A549 (cell line): ENCODE measurements at regions not wholly inside any gene's neighbourhood (a gene's known extent, or its start where the extent isn't known, plus 50 kb on each side); places are given as distances from the start of the nearest gene placed in this dataset.

Source experiments
- ATAC-seq, 2 experiments: fragments of 200-7000 bp in 1 of 2; fragments of >200 bp in 1 of 2; cut with Nextera tagmentation in 1 of 2; cut with Tn5 transposase in 1 of 2; 3 replicates each; pipeline versions ENCODE4 v1.8.0 to v1.9.1; 2018 to 2020; ENCODE audit warnings: mild to moderate bottlenecking in 1 of 2, moderate library complexity in 1 of 2
- CTCF ChIA-PET: fragments of 300-600 bp; sonication (Branson Sonifier 250); formaldehyde crosslinking; extraction: SDS; loops from one replicate; lab custom pipeline; 2021; ENCODE audit warnings: antibody characterized with exemption, inconsistent platforms; lab: Yijun Ruan, JAX
- POLR2A ChIA-PET: fragments of 350-600 bp; formaldehyde crosslinking; extraction: SDS; loops from one replicate; lab custom pipeline; 2021; ENCODE audit warnings: antibody characterized with exemption, inconsistent platforms; lab: Yijun Ruan, JAX
- DNase-seq, 2 experiments: peaks; one replicate each; pipeline versions ENCODE4 v3.0.0 to v3.0.0-alpha.2; 2011 to 2016; ENCODE audit warnings: low read depth in 1 of 2, low spot score in 1 of 2
- FAIRE-seq: peaks from 2 replicates; lab custom pipeline; 2011; peaks lifted over from hg19 to GRCh38; lab: Jason Lieb, UNC
- H3K27ac ChIP-seq, 2 experiments: fragments of >200 bp; sonication (Bioruptor Twin); formaldehyde crosslinking; 3 replicates each; pipeline ENCODE4 v1.5.1; 2016 to 2017
- H3K4me1 ChIP-seq: fragments of >200 bp; sonication (Bioruptor Twin); formaldehyde crosslinking; 3 replicates; pipeline ENCODE4 v1.6.1; 2016
- H3K4me2 ChIP-seq: fragments of >200 bp; sonication (Bioruptor Twin); formaldehyde crosslinking; 3 replicates; pipeline ENCODE4 v1.6.1; 2016
- H3K4me3 ChIP-seq: fragments of >200 bp; sonication (Bioruptor Twin); formaldehyde crosslinking; 3 replicates; pipeline ENCODE4 v1.5.1; 2016
- H3K9me3 ChIP-seq: fragments of >200 bp; sonication (Bioruptor Twin); formaldehyde crosslinking; 3 replicates; pipeline ENCODE4 v1.6.1; 2016
- BHLHE40 ChIP-seq: IDR thresholded peaks from 2 replicates; pipeline ENCODE4 v1.6.1; 2012; ENCODE audit warnings: low read depth, low read length, inconsistent platforms
- CBX2 ChIP-seq: fragments of 200-600 bp; sonication (generic); IDR thresholded peaks from 2 replicates; pipeline ENCODE4 v1.6.1; 2016; ENCODE audit warnings: low read depth, mild to moderate bottlenecking, borderline replicate concordance
- CHD2 ChIP-seq: fragments of 150-350 bp; IDR thresholded peaks from 2 replicates; pipeline ENCODE4 v1.6.1; 2014; ENCODE audit warnings: low read length; ENCODE audit not compliant: partially characterized antibody
- EP300 ChIP-seq, 2 experiments: fragments of >200 bp; sonication (Bioruptor Twin); formaldehyde crosslinking; IDR thresholded peaks; 2 replicates in 1 of 2; 3 replicates in 1 of 2; pipeline ENCODE4 v1.6.1; 2016 to 2017
- ESRRA ChIP-seq: fragments of 150-350 bp; IDR thresholded peaks from 2 replicates; pipeline ENCODE4 v1.6.1; 2014; ENCODE audit warnings: mild to moderate bottlenecking, low read length, borderline replicate concordance
- FOSB ChIP-seq: fragments of 250-450 bp; sonication (Bioruptor Pico); IDR thresholded peaks from 2 replicates; pipeline ENCODE4 v1.5.0; 2020; ENCODE audit warnings: mild to moderate bottlenecking, moderate library complexity
- JUN ChIP-seq, 2 experiments: fragments of >200 bp; sonication (Bioruptor Twin); formaldehyde crosslinking; IDR thresholded peaks; 2 replicates in 1 of 2; 3 replicates in 1 of 2; pipeline ENCODE4 v1.6.1; 2016 to 2017
- NR3C1 ChIP-seq: fragments of >200 bp; sonication (Bioruptor Twin); formaldehyde crosslinking; IDR thresholded peaks from 3 replicates; pipeline ENCODE4 v1.6.1; 2017
- POLR2AphosphoS2 ChIP-seq: conservative IDR thresholded peaks from 2 replicates; pipeline ENCODE4 v1.6.1; 2012; ENCODE audit warnings: low read length, improper control_type of control experiment, inconsistent platforms
- RARB ChIP-seq: fragments of 250-450 bp; sonication (Bioruptor Pico); IDR thresholded peaks from 2 replicates; pipeline ENCODE4 v1.8.0; 2021; ENCODE audit warnings: mild to moderate bottlenecking, moderate library complexity
- RFX5 ChIP-seq: fragments of 450-650 bp; IDR thresholded peaks from 2 replicates; pipeline ENCODE4 v1.7.1; 2014; ENCODE audit warnings: antibody characterized with exemption, mild to moderate bottlenecking, moderate library complexity
- RNF2 ChIP-seq: fragments of 200-600 bp; sonication (generic); IDR thresholded peaks from 2 replicates; pipeline ENCODE4 v1.6.1; 2016; ENCODE audit warnings: low read depth, mild to moderate bottlenecking, antibody characterized with exemption, moderate library complexity, borderline replicate concordance
- ZFP36 ChIP-seq: fragments of 450-650 bp; IDR thresholded peaks from 2 replicates; pipeline ENCODE4 v1.6.1; 2014; ENCODE audit warnings: borderline replicate concordance; ENCODE audit not compliant: partially characterized antibody
- TF ChIP-seq, protein P1 (sequence below): fragments of 200-600 bp; sonication (generic); IDR thresholded peaks from 2 replicates; pipeline ENCODE4 v1.6.1; 2016; ENCODE audit warnings: antibody characterized with exemption, mild to moderate bottlenecking, moderate library complexity
- TF ChIP-seq, protein P2 (sequence below): IDR thresholded peaks from 2 replicates; pipeline ENCODE4 v1.6.1; 2012
- TF ChIP-seq, protein P3 (sequence below): fragments of 450-650 bp; IDR thresholded peaks from 2 replicates; pipeline ENCODE4 v1.6.1; 2014; ENCODE audit warnings: antibody characterized with exemption
- TF ChIP-seq, protein P4 (sequence below): fragments of 150-350 bp; IDR thresholded peaks from 2 replicates; pipeline ENCODE4 v1.6.1; 2014; ENCODE audit warnings: low read depth, mild to moderate bottlenecking, low read length
- TF ChIP-seq, protein P5 (sequence below): fragments of 250-450 bp; sonication (Bioruptor Pico); IDR thresholded peaks from 2 replicates; pipeline ENCODE4 v1.5.0; 2021; ENCODE audit warnings: mild to moderate bottlenecking, moderate library complexity, borderline replicate concordance
- TF ChIP-seq, protein P6 (sequence below): fragments of >200 bp; sonication (Bioruptor Twin); formaldehyde crosslinking; IDR thresholded peaks from 3 replicates; pipeline ENCODE4 v1.5.1; 2016

DNA sequence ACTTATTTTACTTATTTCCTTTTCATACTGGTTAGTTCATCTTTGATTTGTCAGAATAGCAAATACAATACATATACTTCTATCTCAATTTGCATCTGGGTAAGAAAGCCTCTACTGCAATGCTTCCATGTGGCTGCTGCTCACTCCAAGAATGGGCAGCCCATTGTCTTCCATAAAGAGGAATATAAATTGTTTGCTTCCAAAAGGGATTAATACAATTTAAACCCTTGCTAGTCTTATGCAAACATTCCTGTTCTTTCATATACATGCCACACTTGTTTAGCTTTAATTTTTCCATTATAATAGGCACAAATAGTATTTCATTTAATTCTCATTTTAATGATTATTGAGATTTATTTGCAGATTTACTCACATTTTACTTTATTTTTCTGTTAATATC lies 555.4 kb upstream of the POM121L12 start:
- no peak overlapping the region for H3K4me2 ChIP-seq
- no peak overlapping the region for H3K4me3 ChIP-seq
- CTCF ChIA-PET, result no interaction called here
- no peak overlapping the region for H3K27ac ChIP-seq
- H3K4me1 ChIP-seq, result no peaks in the 10 kb centered on the region
- FAIRE-seq (no peak), ATAC-seq (no peak), DNase-seq (no peak)
- POLR2A ChIA-PET, result no interaction called here
- no peaks in the 10 kb centered on the region for H3K9me3 ChIP-seq
- TF ChIP-seq RNF2 (no peak), RFX5 (no peak), POLR2AphosphoS2 (no peak)

DNA sequence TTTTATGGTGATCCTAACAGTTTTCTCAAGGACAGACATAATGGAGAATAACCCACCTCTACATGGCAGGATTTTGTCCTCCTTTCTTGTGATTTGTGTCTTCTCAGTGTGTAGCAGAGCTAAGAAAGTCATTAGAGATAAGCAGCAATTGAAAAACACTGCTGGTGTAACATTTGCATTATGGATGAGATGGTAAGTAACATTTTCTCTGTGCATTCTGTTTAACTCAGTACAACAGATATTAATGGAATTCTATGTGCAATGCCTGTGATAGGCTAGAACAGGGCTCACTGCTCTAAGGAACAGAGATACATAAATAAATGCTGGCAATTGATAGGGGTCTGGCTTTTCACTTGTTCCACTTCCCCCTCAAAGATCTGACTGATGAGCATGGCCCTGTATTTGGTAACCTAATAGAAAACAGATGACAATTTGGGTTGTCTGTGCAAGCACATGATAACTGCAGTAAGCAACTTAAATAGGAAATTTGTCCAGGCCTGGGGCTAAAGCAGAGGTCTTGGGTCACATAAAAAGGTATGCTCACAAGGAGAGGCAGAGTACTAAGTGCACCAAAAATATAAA lies 560.3 kb upstream of the POM121L12 start:
- ATAC-seq (no peak), DNase-seq (no peak)
- Histone ChIP-seq H3K4me1 (no peaks in the 10 kb centered on the region), H3K4me3 (no peak overlapping the region), H3K4me2 (no peak overlapping the region), H3K9me3 (no peaks in the 10 kb centered on the region)
- CTCF ChIA-PET, result no interaction called here
- no peak for TF ChIP-seq NR3C1
- no peak for TF ChIP-seq POLR2AphosphoS2
- no peak for TF ChIP-seq JUN (IDR thresholded peaks at IDR 0.05)
- TF ChIP-seq, protein P1, sequence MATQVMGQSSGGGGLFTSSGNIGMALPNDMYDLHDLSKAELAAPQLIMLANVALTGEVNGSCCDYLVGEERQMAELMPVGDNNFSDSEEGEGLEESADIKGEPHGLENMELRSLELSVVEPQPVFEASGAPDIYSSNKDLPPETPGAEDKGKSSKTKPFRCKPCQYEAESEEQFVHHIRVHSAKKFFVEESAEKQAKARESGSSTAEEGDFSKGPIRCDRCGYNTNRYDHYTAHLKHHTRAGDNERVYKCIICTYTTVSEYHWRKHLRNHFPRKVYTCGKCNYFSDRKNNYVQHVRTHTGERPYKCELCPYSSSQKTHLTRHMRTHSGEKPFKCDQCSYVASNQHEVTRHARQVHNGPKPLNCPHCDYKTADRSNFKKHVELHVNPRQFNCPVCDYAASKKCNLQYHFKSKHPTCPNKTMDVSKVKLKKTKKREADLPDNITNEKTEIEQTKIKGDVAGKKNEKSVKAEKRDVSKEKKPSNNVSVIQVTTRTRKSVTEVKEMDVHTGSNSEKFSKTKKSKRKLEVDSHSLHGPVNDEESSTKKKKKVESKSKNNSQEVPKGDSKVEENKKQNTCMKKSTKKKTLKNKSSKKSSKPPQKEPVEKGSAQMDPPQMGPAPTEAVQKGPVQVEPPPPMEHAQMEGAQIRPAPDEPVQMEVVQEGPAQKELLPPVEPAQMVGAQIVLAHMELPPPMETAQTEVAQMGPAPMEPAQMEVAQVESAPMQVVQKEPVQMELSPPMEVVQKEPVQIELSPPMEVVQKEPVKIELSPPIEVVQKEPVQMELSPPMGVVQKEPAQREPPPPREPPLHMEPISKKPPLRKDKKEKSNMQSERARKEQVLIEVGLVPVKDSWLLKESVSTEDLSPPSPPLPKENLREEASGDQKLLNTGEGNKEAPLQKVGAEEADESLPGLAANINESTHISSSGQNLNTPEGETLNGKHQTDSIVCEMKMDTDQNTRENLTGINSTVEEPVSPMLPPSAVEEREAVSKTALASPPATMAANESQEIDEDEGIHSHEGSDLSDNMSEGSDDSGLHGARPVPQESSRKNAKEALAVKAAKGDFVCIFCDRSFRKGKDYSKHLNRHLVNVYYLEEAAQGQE, result no peak
- TF ChIP-seq, protein P2, sequence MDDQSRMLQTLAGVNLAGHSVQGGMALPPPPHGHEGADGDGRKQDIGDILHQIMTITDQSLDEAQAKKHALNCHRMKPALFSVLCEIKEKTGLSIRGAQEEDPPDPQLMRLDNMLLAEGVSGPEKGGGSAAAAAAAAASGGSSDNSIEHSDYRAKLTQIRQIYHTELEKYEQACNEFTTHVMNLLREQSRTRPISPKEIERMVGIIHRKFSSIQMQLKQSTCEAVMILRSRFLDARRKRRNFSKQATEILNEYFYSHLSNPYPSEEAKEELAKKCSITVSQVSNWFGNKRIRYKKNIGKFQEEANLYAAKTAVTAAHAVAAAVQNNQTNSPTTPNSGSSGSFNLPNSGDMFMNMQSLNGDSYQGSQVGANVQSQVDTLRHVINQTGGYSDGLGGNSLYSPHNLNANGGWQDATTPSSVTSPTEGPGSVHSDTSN, result no peak
- TF ChIP-seq, protein P3, sequence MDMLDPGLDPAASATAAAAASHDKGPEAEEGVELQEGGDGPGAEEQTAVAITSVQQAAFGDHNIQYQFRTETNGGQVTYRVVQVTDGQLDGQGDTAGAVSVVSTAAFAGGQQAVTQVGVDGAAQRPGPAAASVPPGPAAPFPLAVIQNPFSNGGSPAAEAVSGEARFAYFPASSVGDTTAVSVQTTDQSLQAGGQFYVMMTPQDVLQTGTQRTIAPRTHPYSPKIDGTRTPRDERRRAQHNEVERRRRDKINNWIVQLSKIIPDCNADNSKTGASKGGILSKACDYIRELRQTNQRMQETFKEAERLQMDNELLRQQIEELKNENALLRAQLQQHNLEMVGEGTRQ, result no peak
- no peak for TF ChIP-seq FOSB (CRISPR knock-in tag)
- TF ChIP-seq ZFP36, result no peak
- TF ChIP-seq ESRRA, result no peak
- TF ChIP-seq, protein P4, sequence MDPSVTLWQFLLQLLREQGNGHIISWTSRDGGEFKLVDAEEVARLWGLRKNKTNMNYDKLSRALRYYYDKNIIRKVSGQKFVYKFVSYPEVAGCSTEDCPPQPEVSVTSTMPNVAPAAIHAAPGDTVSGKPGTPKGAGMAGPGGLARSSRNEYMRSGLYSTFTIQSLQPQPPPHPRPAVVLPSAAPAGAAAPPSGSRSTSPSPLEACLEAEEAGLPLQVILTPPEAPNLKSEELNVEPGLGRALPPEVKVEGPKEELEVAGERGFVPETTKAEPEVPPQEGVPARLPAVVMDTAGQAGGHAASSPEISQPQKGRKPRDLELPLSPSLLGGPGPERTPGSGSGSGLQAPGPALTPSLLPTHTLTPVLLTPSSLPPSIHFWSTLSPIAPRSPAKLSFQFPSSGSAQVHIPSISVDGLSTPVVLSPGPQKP, result no peak
- TF ChIP-seq EP300 (IDR thresholded peaks at IDR 0.05), result no peak
- TF ChIP-seq CHD2, result no peak
- TF ChIP-seq, protein P5, sequence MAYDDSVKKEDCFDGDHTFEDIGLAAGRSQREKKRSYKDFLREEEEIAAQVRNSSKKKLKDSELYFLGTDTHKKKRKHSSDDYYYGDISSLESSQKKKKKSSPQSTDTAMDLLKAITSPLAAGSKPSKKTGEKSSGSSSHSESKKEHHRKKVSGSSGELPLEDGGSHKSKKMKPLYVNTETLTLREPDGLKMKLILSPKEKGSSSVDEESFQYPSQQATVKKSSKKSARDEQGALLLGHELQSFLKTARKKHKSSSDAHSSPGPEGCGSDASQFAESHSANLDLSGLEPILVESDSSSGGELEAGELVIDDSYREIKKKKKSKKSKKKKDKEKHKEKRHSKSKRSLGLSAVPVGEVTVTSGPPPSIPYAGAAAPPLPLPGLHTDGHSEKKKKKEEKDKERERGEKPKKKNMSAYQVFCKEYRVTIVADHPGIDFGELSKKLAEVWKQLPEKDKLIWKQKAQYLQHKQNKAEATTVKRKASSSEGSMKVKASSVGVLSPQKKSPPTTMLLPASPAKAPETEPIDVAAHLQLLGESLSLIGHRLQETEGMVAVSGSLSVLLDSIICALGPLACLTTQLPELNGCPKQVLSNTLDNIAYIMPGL (CRISPR knock-in tag), result no peak
- no peak for TF ChIP-seq BHLHE40
- TF ChIP-seq CBX2, result no peak
- no peak for TF ChIP-seq RARB (CRISPR knock-in tag)
- TF ChIP-seq, protein P6, sequence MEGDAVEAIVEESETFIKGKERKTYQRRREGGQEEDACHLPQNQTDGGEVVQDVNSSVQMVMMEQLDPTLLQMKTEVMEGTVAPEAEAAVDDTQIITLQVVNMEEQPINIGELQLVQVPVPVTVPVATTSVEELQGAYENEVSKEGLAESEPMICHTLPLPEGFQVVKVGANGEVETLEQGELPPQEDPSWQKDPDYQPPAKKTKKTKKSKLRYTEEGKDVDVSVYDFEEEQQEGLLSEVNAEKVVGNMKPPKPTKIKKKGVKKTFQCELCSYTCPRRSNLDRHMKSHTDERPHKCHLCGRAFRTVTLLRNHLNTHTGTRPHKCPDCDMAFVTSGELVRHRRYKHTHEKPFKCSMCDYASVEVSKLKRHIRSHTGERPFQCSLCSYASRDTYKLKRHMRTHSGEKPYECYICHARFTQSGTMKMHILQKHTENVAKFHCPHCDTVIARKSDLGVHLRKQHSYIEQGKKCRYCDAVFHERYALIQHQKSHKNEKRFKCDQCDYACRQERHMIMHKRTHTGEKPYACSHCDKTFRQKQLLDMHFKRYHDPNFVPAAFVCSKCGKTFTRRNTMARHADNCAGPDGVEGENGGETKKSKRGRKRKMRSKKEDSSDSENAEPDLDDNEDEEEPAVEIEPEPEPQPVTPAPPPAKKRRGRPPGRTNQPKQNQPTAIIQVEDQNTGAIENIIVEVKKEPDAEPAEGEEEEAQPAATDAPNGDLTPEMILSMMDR, result no peak
- TF ChIP-seq, all 56 proteins: peak for 0
- FAIRE-seq, result no peak
- H3K27ac ChIP-seq, result no peak overlapping the region
- POLR2A ChIA-PET, result no interaction called here
